ENCODE measurements at regions not wholly inside any gene's neighbourhood (a gene's known extent, or its start where the extent isn't known, plus 50 kb on each side); places are given as distances from the start of the nearest gene placed in this dataset.

GRCh38 chr4:36420111-36420679, 138.8 kb downstream of the DTHD1 start:
- no peaks in the 10 kb centered on the region for H3K4me1 ChIP-seq
- H3K27me3 ChIP-seq: no peaks in the 10 kb centered on the region
- H3K36me3 ChIP-seq: no peaks in the 10 kb centered on the region
- H3K27ac ChIP-seq: no peak overlapping the region
- DNase-seq: no peak
- H3K4me3 ChIP-seq: no peak overlapping the region
- H3K9me3 ChIP-seq: no peaks in the 10 kb centered on the region
- TF ChIP-seq CTCF (IDR thresholded peaks at IDR 0.05) (no peak), POLR2A (IDR thresholded peaks at IDR 0.05) (no peak)

- Histone ChIP-seq H3K9me3 (no peaks in the 10 kb centered on the region), H3K4me3 (no peak overlapping the region), H3K36me3 (no peaks in the 10 kb centered on the region), H3K4me1 (no peaks in the 10 kb centered on the region), H3K27ac (no peak overlapping the region), H3K27me3 (no peaks in the 10 kb centered on the region)
- DNase-seq: no peak
- TF ChIP-seq POLR2A (IDR thresholded peaks at IDR 0.05) (no peak), CTCF (IDR thresholded peaks at IDR 0.05) (no peak)
Observed at GRCh38 chr4:36422607-36423006, 141.2 kb downstream of the DTHD1 start.

GRCh38 chr4:36426741-36427140, 145.3 kb downstream of the DTHD1 start:
- H3K4me3 ChIP-seq: no peak overlapping the region
- no peak overlapping the region for H3K27ac ChIP-seq
- TF ChIP-seq POLR2A (IDR thresholded peaks at IDR 0.05): no peak
- TF ChIP-seq CTCF (IDR thresholded peaks at IDR 0.05): no peak
- DNase-seq: no peak
- H3K9me3 ChIP-seq: no peaks in the 10 kb centered on the region
- H3K4me1 ChIP-seq: no peaks in the 10 kb centered on the region
- H3K36me3 ChIP-seq: no peaks in the 10 kb centered on the region
- no peaks in the 10 kb centered on the region for H3K27me3 ChIP-seq

GRCh38 chr4:36427696-36428095, 146.3 kb downstream of the DTHD1 start:
- Histone ChIP-seq H3K4me3 (no peak overlapping the region), H3K27me3 (no peaks in the 10 kb centered on the region), H3K9me3 (no peaks in the 10 kb centered on the region), H3K36me3 (no peaks in the 10 kb centered on the region), H3K27ac (no peak overlapping the region), H3K4me1 (no peaks in the 10 kb centered on the region)
- DNase-seq: no peak
- no peak for TF ChIP-seq POLR2A (IDR thresholded peaks at IDR 0.05)
- no peak for TF ChIP-seq CTCF (IDR thresholded peaks at IDR 0.05)

GRCh38 chr4:36432586-36432985, 151.2 kb downstream of the DTHD1 start:
- Histone ChIP-seq H3K36me3 (no peaks in the 10 kb centered on the region), H3K27ac (no peak overlapping the region), H3K4me1 (no peaks in the 10 kb centered on the region), H3K4me3 (no peak overlapping the region), H3K27me3 (no peaks in the 10 kb centered on the region), H3K9me3 (no peaks in the 10 kb centered on the region)
- no peak for DNase-seq
- TF ChIP-seq POLR2A (IDR thresholded peaks at IDR 0.05) (no peak), CTCF (IDR thresholded peaks at IDR 0.05) (no peak)

GRCh38 chr4:36439556-36439955, 158.1 kb downstream of the DTHD1 start:
- no peak for TF ChIP-seq POLR2A (IDR thresholded peaks at IDR 0.05)
- TF ChIP-seq CTCF (IDR thresholded peaks at IDR 0.05): no peak
- H3K9me3 ChIP-seq: no peaks in the 10 kb centered on the region
- H3K4me3 ChIP-seq: no peak overlapping the region
- no peak overlapping the region for H3K27ac ChIP-seq
- DNase-seq: no peak
- H3K36me3 ChIP-seq: no peaks in the 10 kb centered on the region
- H3K27me3 ChIP-seq: no peaks in the 10 kb centered on the region
- no peaks in the 10 kb centered on the region for H3K4me1 ChIP-seq
